Thymus (tissue), 11 donors: ENCODE measurements at regions not wholly inside any gene's neighbourhood (a gene's known extent, or its start where the extent isn't known, plus 50 kb on each side); places are given as distances from the start of the nearest gene placed in this dataset.

ENCODE experiments used
- DNase-seq, 9 donors: peaks; one replicate each; pipeline ENCODE4 v3.0.0-alpha.2; 2013; ENCODE audit warnings: low spot score in 9 of 9, low read depth in 6 of 9, missing footprints in 1 of 9
- H3K27ac ChIP-seq, 2 donors: one replicate each; pipeline ENCODE4 v1.5.1; 2013; ENCODE audit warnings: control low read depth in 1 of 2, low read depth in 1 of 2, low read length in 1 of 2, mild to moderate bottlenecking in 1 of 2, moderate library complexity in 1 of 2
- H3K27me3 ChIP-seq, 2 donors: one replicate each; pipeline ENCODE4 v1.5.1; 2013; ENCODE audit warnings: low read length in 1 of 2; ENCODE audit not compliant: control insufficient read depth in 2 of 2, insufficient read depth in 1 of 2
- H3K36me3 ChIP-seq, 2 donors: one replicate each; pipeline ENCODE4 v1.5.1; 2013; ENCODE audit warnings: low read length in 1 of 2, mild to moderate bottlenecking in 1 of 2, moderate library complexity in 1 of 2; ENCODE audit not compliant: control insufficient read depth in 2 of 2, insufficient read depth in 2 of 2
- H3K4me1 ChIP-seq, 2 donors: one replicate each; pipeline ENCODE4 v1.5.1; 2013; ENCODE audit warnings: low read length in 2 of 2; ENCODE audit not compliant: control insufficient read depth in 2 of 2, insufficient read depth in 2 of 2
- H3K4me3 ChIP-seq, 2 donors: one replicate each; pipeline ENCODE4 v1.5.1; 2013; ENCODE audit warnings: low read length in 2 of 2, control low read depth in 1 of 2, mild to moderate bottlenecking in 1 of 2
- H3K9me3 ChIP-seq, 2 donors: one replicate each; pipeline ENCODE4 v1.5.1; 2013; ENCODE audit warnings: low read length in 1 of 2, mild to moderate bottlenecking in 1 of 2; ENCODE audit not compliant: control insufficient read depth in 2 of 2, insufficient read depth in 1 of 2
- WGBS: extraction: QIAGEN DNeasy Blood & Tissue Kit; methylation state at CpG from one replicate; pipeline ENCODE4 v1.1.7; 2013; 5-methylcytosine and 5-hydroxymethylcytosine counted together
- donor health status: healthy.

DNA sequence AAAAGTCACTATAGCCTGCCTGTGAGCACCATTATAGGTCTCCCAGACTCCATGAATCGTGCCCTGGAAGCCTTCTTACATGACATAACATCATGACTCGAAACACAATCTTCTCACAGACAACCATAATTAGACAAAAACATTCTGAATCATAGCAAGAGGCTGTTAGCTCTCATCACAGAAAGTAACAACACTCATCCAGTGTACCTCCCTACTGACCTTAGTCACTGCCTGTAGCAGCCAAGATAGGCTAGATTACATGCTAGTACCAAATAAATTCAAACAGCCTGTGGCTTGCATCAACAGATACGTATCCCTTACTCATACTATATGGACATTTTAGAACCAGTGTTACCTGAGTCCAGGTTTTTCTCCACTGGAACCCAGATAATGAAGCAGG is 663.8 kb upstream of the FOXG1 start:
- Histone ChIP-seq H3K4me3 (no peak overlapping the region), H3K4me1 (no peaks in the 10 kb centered on the region), H3K9me3 (no peaks in the 10 kb centered on the region), H3K27ac (no peak overlapping the region), H3K27me3 (no peaks in the 10 kb centered on the region), H3K36me3 (no peaks in the 10 kb centered on the region)
- WGBS, result 72% methylated on average over 3 of the region's 3 CpGs
- no peak for DNase-seq

DNA sequence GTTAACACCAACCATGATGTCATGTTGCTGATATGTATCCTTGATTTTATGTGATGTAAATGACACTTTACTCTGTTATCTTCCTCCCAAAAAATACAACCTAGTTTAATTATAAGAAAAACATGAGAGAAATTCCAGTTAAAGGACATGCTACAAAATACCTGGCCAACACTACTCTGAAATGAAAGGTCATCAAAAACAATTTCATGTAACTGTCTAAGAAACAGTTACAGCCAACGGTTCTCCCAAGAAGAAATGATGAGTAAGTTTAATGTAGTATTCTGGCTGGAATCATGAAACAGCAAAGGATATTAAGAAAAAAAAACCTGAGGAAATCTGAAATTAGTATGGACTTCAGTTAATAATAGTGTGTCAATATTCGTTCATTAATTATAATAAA is 653.3 kb upstream of the FOXG1 start:
- Histone ChIP-seq H3K4me1 (no peaks in the 10 kb centered on the region), H3K27me3 (no peaks in the 10 kb centered on the region), H3K36me3 (no peaks in the 10 kb centered on the region), H3K9me3 (no peaks in the 10 kb centered on the region), H3K4me3 (no peak overlapping the region), H3K27ac (no peak overlapping the region)
- DNase-seq, result no peak
- WGBS, result 88% methylated on average over 2 of the region's 2 CpGs

DNA sequence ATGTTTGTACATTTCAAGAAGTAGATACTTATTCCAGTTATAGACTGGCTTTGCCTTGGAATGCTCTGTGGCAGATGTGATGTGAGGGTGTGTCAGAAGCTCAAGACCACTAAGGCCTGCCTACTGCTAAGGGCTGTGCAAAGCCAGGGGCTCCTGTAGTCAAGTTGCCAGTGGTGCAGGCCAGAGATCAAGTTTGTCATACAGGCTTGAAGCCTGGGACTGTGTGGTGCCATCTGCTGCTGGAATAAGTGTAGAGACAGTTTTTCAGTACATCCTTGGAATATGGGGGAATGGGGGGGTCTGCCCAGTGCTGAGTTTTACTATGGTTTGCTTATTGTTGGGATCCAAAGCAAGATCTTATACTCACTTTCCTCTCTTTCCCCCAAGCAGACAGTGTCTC is 649.9 kb upstream of the FOXG1 start:
- no peaks in the 10 kb centered on the region for H3K27me3 ChIP-seq
- H3K27ac ChIP-seq, result no peak overlapping the region
- H3K4me3 ChIP-seq, result no peak overlapping the region
- no peak for DNase-seq
- no peaks in the 10 kb centered on the region for H3K36me3 ChIP-seq
- no peaks in the 10 kb centered on the region for H3K9me3 ChIP-seq
- H3K4me1 ChIP-seq, result no peaks in the 10 kb centered on the region

DNA sequence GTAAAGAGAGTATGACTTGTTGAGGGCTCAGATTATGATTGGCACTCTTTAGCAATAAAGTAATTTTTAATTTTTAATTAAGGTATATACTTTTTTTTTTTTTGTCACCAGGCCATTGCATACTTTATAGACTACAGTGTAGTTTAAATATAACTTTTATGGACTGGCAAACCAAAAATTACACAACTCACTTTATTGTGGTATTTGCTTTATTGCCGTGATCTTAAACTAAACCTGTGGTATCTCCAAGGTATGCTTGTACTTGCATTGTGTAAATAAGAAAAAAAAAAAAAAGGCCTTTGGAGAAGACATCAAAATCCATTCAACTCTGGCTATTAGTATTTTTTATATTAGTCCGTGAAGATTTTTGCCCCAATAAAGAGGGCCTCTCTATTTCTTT is 646.7 kb upstream of the FOXG1 start:
- Histone ChIP-seq H3K27ac (no peak overlapping the region), H3K36me3 (no peaks in the 10 kb centered on the region), H3K4me3 (no peak overlapping the region), H3K4me1 (no peaks in the 10 kb centered on the region), H3K9me3 (no peaks in the 10 kb centered on the region), H3K27me3 (no peaks in the 10 kb centered on the region)
- 92% methylated on average over 2 of the region's 2 CpGs for WGBS
- DNase-seq, result no peak

DNA sequence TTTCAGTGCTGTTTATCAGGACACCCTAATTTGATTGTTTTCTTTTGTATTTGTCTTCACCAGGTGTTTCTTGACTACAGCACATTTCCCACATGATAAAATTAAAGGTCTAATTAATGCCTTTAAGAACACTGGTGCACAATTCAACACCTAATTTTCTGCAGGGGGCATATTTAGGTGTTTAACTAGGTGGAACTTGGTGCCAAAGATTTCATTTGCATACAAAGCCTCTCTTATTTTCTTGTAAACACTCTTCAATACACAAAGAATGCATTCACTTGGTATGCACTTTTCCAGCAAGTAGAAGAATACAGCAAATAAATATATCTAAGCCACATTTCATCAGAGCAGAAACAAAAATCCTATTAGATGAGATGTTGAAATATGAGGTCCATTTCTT is 646.2 kb upstream of the FOXG1 start:
- Histone ChIP-seq H3K4me3 (no peak overlapping the region), H3K9me3 (no peaks in the 10 kb centered on the region), H3K36me3 (no peaks in the 10 kb centered on the region), H3K4me1 (no peaks in the 10 kb centered on the region), H3K27ac (no peak overlapping the region), H3K27me3 (no peaks in the 10 kb centered on the region)
- DNase-seq, result no peak

DNA sequence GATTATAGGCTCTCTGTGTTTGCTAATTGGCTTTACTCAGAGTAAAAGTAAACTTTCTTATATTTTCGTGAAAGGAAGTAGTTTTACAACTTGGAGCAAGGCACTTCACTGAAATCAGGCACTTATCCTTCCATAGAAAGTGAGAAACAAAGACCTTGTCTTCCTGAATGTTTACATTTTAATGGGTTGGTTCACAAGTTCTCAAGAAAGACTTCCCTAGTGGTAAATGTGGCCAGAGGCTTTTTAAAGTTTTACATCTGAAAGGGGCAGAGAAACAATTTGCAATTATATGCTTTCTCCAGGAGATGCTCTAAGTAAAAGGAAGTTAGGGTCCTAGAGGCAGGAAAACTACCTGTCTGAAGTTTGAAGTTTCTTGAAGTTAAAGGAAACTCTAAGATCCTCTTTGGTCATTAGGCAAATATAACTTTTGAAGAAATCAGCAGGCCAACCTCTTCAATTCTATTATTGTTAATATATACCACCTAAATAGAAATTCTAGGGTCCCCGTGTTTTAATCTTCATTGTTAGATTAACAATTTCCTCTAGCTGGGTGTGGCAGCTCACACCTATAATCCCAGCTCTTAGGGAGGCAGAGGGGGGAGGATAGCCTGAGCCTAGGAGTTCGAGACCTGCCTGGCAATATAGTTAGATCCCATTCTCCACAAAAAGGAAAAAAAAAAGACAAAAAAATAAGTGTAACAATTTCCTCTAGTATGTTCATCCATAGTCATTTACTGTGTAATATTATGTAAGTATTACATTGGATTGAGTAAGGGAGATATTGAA is 644.9 kb upstream of the FOXG1 start:
- 44% methylated on average over 3 of the region's 3 CpGs for WGBS

DNA sequence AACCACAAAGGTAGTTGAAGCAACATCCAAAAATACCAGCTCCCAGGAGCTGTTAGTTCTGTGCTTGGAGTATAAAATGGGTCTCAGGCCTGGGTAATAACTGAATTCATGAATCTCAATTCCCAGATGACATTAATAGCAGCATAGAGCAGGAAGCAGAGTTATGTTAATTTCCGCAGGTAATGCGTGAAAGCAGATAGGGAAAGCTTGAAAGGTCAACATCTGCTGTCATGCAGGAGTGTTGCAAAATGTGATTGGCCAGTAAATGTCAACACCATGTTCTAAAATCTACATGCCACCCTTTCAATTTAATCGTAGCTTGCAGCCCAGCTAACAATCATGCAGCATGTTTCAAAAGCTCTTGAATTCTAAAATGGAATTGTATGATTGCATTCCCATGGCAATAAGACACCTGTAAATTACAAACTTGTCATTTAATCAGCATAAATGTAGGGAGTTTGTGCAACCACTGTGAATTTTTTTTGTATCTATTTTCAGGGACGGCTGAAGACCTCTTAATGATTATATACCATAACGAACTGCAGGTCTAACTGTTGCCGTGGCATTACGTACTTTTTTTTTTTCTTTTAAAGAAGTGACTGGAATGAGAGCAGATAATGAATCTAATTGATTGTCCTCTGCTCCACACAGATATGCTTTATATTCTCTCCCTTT is 635.8 kb upstream of the FOXG1 start:
- 93% methylated on average over 7 of the region's 7 CpGs for WGBS
- no peak overlapping the region for H3K4me3 ChIP-seq
- no peaks in the 10 kb centered on the region for H3K27me3 ChIP-seq
- H3K36me3 ChIP-seq, result no peaks in the 10 kb centered on the region
- no peak overlapping the region for H3K27ac ChIP-seq
- H3K9me3 ChIP-seq, result no peaks in the 10 kb centered on the region
- no peaks in the 10 kb centered on the region for H3K4me1 ChIP-seq
- DNase-seq, result no peak

More for the DNA sequence above, 644.9 kb upstream of the FOXG1 start:
- Histone ChIP-seq H3K9me3 (no peaks in the 10 kb centered on the region), H3K4me1 (no peaks in the 10 kb centered on the region), H3K4me3 (no peak overlapping the region), H3K27ac (no peak overlapping the region), H3K27me3 (no peaks in the 10 kb centered on the region), H3K36me3 (no peaks in the 10 kb centered on the region)
- no peak for DNase-seq

DNA sequence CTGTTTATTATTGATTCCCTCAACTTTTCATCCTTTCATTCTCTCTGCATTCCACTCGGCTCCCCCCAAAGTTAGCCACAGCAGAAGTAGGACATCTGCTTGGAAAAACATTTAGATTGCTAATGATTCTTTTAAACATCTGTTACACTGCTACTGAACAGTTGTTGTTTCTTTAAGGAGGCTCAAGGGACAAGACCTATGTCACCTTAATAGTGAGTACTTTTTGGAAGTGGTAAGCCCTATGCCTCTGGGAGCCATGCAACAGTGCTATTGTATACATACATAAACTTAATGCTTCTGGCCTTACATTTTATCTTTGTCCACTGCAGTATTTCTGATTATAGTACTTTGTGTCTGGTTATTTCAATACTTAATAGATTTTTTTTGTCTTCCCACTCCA is 628.2 kb upstream of the FOXG1 start:
- DNase-seq, result no peak
- Histone ChIP-seq H3K27ac (no peak overlapping the region), H3K4me1 (no peaks in the 10 kb centered on the region), H3K36me3 (no peaks in the 10 kb centered on the region), H3K9me3 (no peaks in the 10 kb centered on the region), H3K4me3 (no peak overlapping the region), H3K27me3 (no peaks in the 10 kb centered on the region)
- WGBS, result 91% methylated on average over 1 of the region's 1 CpG

DNA sequence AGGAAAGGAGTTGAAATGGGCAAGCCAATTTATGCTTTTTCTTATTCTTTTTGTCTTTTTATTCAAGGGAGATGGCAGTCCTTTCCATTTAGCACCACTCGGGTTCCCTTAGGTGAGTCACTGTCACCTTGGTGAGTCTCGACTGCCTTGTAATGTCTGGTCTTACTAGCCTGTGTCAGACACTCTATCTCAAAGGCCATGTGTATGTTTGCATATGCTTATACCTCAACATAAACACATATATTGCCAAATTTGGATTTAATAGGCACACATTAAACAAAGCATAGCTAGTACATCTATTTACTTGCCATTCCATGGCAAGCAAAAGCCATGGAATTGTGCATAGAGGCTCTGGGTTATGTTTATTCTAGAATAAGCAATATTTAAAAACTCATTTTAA is 624.9 kb upstream of the FOXG1 start:
- no peak overlapping the region for H3K4me3 ChIP-seq
- H3K36me3 ChIP-seq, result no peaks in the 10 kb centered on the region
- H3K27ac ChIP-seq, result no peak overlapping the region
- no peak for DNase-seq
- H3K4me1 ChIP-seq, result no peaks in the 10 kb centered on the region
- WGBS, result 91% methylated on average over 2 of the region's 2 CpGs
- H3K27me3 ChIP-seq, result no peaks in the 10 kb centered on the region
- H3K9me3 ChIP-seq, result no peaks in the 10 kb centered on the region
